Loucy (cell line): ENCODE measurements at regions not wholly inside any gene's neighbourhood (a gene's known extent, or its start where the extent isn't known, plus 50 kb on each side); places are given as distances from the start of the nearest gene placed in this dataset.
"Not testable (repeated sequence)": the region's sequence is repeated elsewhere in the genome, so short reads cannot be mapped to it uniquely, and the experiment has no call there.

Experiments used
- CTCF ChIP-seq: fragments of 200-600 bp; sonication (generic); conservative IDR thresholded peaks from 2 replicates; pipeline ENCODE4 v1.5.1; 2014; ENCODE audit warnings: mild to moderate bottlenecking, antibody characterized with exemption, low read length
- EZH2phosphoT487 ChIP-seq: fragments of 200-600 bp; IDR thresholded peaks from 2 replicates; pipeline ENCODE4 v1.6.1; 2018; ENCODE audit warnings: antibody characterized with exemption, mild to moderate bottlenecking, moderate library complexity, borderline replicate concordance

GRCh38 chr9:14990647-14991046 is 80.4 kb upstream of the FREM1 start:
- not testable (repeated sequence) for TF ChIP-seq EZH2phosphoT487, CTCF
